Loucy (cell line): ENCODE measurements at regions not wholly inside any gene's neighbourhood (a gene's known extent, or its start where the extent isn't known, plus 50 kb on each side); places are given as distances from the start of the nearest gene placed in this dataset.

Experiments used
- H2AFZ ChIP-seq: fragments of 200-600 bp; sonication (generic); 2 replicates; pipeline ENCODE4 v1.6.0; 2016; ENCODE audit warnings: antibody characterized with exemption, mild to moderate bottlenecking, low read length, moderate library complexity
- H3F3A ChIP-seq: fragments of 200-600 bp; 2 replicates; pipeline ENCODE4 v1.6.0; 2016; ENCODE audit warnings: antibody characterized with exemption, low read depth, mild to moderate bottlenecking
- H3K27me3 ChIP-seq: fragments of 200-600 bp; sonication (generic); 2 replicates; pipeline ENCODE4 v1.6.1; 2014; ENCODE audit warnings: low read length, mild to moderate bottlenecking; ENCODE audit not compliant: insufficient read depth, poor library complexity, severe bottlenecking
- H3K36me3 ChIP-seq: fragments of 200-600 bp; sonication (generic); 2 replicates; pipeline ENCODE4 v1.6.1; 2016; ENCODE audit warnings: low read length; ENCODE audit not compliant: insufficient read depth
- H3K4me1 ChIP-seq: fragments of 200-600 bp; sonication (generic); 2 replicates; pipeline ENCODE4 v1.5.1; 2014; ENCODE audit warnings: low read length, mild to moderate bottlenecking; ENCODE audit not compliant: insufficient read depth, poor library complexity, severe bottlenecking
- H3K4me2 ChIP-seq: fragments of 200-600 bp; sonication (generic); 2 replicates; pipeline ENCODE4 v1.6.0; 2014; ENCODE audit warnings: antibody characterized with exemption, low read length, low read depth, mild to moderate bottlenecking; ENCODE audit not compliant: poor library complexity, severe bottlenecking
- H3K4me3 ChIP-seq: fragments of 200-600 bp; sonication (generic); 2 replicates; pipeline ENCODE4 v1.5.1; 2014; ENCODE audit warnings: low read length, mild to moderate bottlenecking, mixed read lengths; ENCODE audit not compliant: poor library complexity, severe bottlenecking
- H3K79me2 ChIP-seq: fragments of 200-600 bp; sonication (generic); 2 replicates; pipeline ENCODE4 v1.6.1; 2014; ENCODE audit warnings: low read length; ENCODE audit not compliant: insufficient read depth
- H3K9ac ChIP-seq: fragments of 200-600 bp; sonication (generic); 2 replicates; pipeline ENCODE4 v1.6.0; 2014; ENCODE audit warnings: mild to moderate bottlenecking, low read depth, low read length, moderate library complexity; ENCODE audit not compliant: poor library complexity, severe bottlenecking
- H3K9me2 ChIP-seq: fragments of 200-600 bp; sonication (generic); replicated peaks from 2 replicates; pipeline ENCODE4 v1.6.1; 2016; ENCODE audit warnings: low read depth, low read length, mixed read lengths
- H3K9me3 ChIP-seq: fragments of 200-600 bp; sonication (generic); 2 replicates; pipeline ENCODE4 v1.6.1; 2014; ENCODE audit warnings: mild to moderate bottlenecking, antibody characterized with exemption, low read length, low read depth; ENCODE audit not compliant: insufficient read depth
- H4K20me1 ChIP-seq: fragments of 200-600 bp; sonication (generic); 2 replicates; pipeline ENCODE4 v1.6.0; 2014; ENCODE audit warnings: antibody characterized with exemption, low read length, mild to moderate bottlenecking; ENCODE audit not compliant: insufficient read depth, poor library complexity, severe bottlenecking
- EZH2phosphoT487 ChIP-seq: fragments of 200-600 bp; IDR thresholded peaks from 2 replicates; pipeline ENCODE4 v1.6.1; 2018; ENCODE audit warnings: antibody characterized with exemption, mild to moderate bottlenecking, moderate library complexity, borderline replicate concordance
- TF ChIP-seq, protein P1 (sequence below): fragments of 200-600 bp; sonication (generic); conservative IDR thresholded peaks from 2 replicates; pipeline ENCODE4 v1.5.1; 2014; ENCODE audit warnings: mild to moderate bottlenecking, antibody characterized with exemption, low read length

DNA sequence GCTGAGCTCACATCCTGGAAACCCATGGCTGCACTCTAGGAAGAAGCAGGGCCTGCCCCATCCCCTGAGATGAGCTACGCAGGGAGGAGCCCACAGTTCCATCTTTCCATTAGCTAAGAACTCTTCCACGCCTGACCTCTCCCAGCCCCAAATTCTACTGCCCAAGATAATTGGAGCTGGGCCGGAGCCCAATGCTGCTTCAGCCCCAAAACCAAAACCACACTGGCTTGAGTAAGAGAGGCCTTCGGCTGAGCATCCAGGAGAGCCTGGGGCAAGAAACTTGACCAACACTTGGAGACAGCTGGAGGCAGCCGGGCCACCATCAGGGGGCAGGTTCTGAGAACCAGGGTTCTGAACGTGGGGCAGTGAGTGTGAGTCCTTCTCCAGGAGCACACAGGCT lies 116.1 kb upstream of the ZMIZ1 start:
- H3F3A ChIP-seq = no peaks in the 10 kb centered on the region
- no peaks in the 10 kb centered on the region for H3K36me3 ChIP-seq
- TF ChIP-seq, protein P1, sequence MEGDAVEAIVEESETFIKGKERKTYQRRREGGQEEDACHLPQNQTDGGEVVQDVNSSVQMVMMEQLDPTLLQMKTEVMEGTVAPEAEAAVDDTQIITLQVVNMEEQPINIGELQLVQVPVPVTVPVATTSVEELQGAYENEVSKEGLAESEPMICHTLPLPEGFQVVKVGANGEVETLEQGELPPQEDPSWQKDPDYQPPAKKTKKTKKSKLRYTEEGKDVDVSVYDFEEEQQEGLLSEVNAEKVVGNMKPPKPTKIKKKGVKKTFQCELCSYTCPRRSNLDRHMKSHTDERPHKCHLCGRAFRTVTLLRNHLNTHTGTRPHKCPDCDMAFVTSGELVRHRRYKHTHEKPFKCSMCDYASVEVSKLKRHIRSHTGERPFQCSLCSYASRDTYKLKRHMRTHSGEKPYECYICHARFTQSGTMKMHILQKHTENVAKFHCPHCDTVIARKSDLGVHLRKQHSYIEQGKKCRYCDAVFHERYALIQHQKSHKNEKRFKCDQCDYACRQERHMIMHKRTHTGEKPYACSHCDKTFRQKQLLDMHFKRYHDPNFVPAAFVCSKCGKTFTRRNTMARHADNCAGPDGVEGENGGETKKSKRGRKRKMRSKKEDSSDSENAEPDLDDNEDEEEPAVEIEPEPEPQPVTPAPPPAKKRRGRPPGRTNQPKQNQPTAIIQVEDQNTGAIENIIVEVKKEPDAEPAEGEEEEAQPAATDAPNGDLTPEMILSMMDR = no peak
- TF ChIP-seq EZH2phosphoT487 = no peak
- no peaks in the 10 kb centered on the region for H3K27me3 ChIP-seq
- H2AFZ ChIP-seq = no peak overlapping the region
- no peak overlapping the region for H3K4me3 ChIP-seq
- H3K4me1 ChIP-seq = peaks cover 4% of the 10 kb centered on the region
- H3K9me2 ChIP-seq = no peaks in the 10 kb centered on the region
- no peak overlapping the region for H3K9ac ChIP-seq
- no peaks in the 10 kb centered on the region for H3K79me2 ChIP-seq
- H4K20me1 ChIP-seq = no peaks in the 10 kb centered on the region
- peak overlapping the region; percentile 39 for H3K4me2 ChIP-seq
- H3K9me3 ChIP-seq = no peaks in the 10 kb centered on the region

DNA sequence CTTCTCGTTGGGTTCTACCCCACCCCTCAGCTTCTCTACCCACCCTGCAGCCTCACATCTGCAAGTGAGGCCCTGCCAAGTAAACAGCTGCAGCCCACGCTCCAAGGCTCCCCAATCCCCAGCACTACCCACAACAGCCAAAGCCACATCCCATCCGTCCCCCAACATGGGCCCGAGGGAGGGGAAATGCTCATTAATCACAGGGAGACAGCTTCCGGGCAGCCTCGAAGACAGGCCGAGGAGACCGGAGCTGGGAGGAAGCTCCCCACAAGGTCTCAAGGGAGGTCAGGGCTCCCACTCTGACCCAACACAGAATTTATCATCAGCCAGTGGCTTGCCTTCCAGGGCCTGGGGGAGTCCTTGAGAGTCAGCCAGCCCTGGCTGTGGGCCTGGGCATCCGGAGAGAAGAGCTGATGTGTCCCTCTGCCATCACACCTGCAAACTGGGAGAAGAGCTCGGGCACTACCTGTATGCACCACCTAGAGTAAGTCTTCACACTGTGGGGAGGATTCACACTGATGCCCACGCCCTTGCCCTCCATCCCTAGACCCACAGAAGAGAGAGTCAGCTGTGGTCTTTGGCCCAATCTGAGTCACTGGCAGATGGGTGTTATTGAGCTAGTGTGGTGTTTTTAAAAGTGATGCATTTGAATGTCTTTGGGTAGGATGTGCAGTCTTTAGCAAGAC lies 115.5 kb upstream of the ZMIZ1 start:
- Histone ChIP-seq H3K79me2 (no peaks in the 10 kb centered on the region), H3K27me3 (no peaks in the 10 kb centered on the region), H3K9ac (no peak overlapping the region), H3K4me3 (no peak overlapping the region), H4K20me1 (no peaks in the 10 kb centered on the region), H3K36me3 (no peaks in the 10 kb centered on the region), H3F3A (no peaks in the 10 kb centered on the region), H3K9me2 (no peaks in the 10 kb centered on the region), H3K9me3 (no peaks in the 10 kb centered on the region), H3K4me1 (peaks cover 4% of the 10 kb centered on the region), H3K4me2 (peak overlapping the region; percentile 39), H2AFZ (no peak overlapping the region)
- no peak for TF ChIP-seq EZH2phosphoT487
- TF ChIP-seq, protein P1 = no peak

DNA sequence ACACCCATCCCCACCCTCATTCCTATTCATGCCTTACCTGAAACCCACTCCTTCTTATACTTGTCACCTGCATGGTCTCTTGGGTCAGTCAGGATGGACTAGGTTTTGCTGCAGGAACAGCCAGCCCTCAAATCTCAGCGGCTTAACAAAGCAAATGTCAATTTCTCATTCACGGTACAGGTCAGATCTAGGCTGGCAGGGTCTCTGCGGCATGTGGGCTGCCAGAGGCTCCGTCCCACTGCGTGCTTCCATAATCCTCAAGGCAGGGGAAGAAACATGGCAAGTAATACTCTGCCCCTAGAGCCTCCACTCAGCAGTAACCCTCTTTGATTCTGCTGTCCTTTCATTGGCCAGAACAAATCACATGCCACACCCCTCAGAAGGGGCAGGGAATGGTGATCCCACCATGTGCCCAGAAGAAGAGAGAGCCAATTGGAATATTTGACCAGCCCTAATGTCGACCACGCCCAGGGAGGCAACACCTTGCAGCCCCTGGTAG lies 114.9 kb upstream of the ZMIZ1 start:
- Histone ChIP-seq H3K9ac (no peak overlapping the region), H3K9me3 (no peaks in the 10 kb centered on the region), H2AFZ (no peak overlapping the region), H3K4me2 (no peak overlapping the region), H3K36me3 (no peaks in the 10 kb centered on the region), H3K9me2 (no peaks in the 10 kb centered on the region), H4K20me1 (no peaks in the 10 kb centered on the region), H3K4me1 (peaks cover 4% of the 10 kb centered on the region), H3K27me3 (no peaks in the 10 kb centered on the region), H3K79me2 (no peaks in the 10 kb centered on the region), H3K4me3 (no peak overlapping the region), H3F3A (no peaks in the 10 kb centered on the region)
- TF ChIP-seq, protein P1 = no peak
- no peak for TF ChIP-seq EZH2phosphoT487
